Suprapubic skin (tissue), 4 donors: ENCODE measurements at regions not wholly inside any gene's neighbourhood (a gene's known extent, or its start where the extent isn't known, plus 50 kb on each side); places are given as distances from the start of the nearest gene placed in this dataset.

Source experiments
- DNase-seq, 2 donors: peaks; one replicate each; pipeline ENCODE4 v3.0.0-alpha.2; 2019; ENCODE audit warnings: low spot score in 2 of 2
- H3K27ac ChIP-seq: fragments of 200-600 bp; sonication (generic); one replicate; pipeline ENCODE4 v1.5.1; 2019
- H3K27me3 ChIP-seq: fragments of 200-600 bp; sonication (generic); one replicate; pipeline ENCODE4 v1.5.1; 2019
- H3K36me3 ChIP-seq: fragments of 200-600 bp; sonication (generic); one replicate; pipeline ENCODE4 v1.5.1; 2019
- H3K4me1 ChIP-seq: fragments of 200-600 bp; sonication (generic); one replicate; pipeline ENCODE4 v1.5.1; 2019
- H3K4me3 ChIP-seq: fragments of 200-600 bp; sonication (generic); one replicate; pipeline ENCODE4 v1.5.1; 2019; ENCODE audit warnings: mild to moderate bottlenecking
- H3K9me3 ChIP-seq: fragments of 200-600 bp; sonication (generic); one replicate; pipeline ENCODE4 v1.5.1; 2019
- EP300 ChIP-seq: sonication (generic); formaldehyde crosslinking; IDR thresholded peaks from one replicate; pipeline ENCODE4 v1.6.1; 2017; ENCODE audit warnings: antibody characterized with exemption
- POLR2A ChIP-seq, 2 donors: fragments of 450-650 bp; IDR thresholded peaks; one replicate each; pipeline ENCODE4 v1.6.1; 2017; ENCODE audit warnings: antibody characterized with exemption in 2 of 2, mild to moderate bottlenecking in 2 of 2, moderate library complexity in 2 of 2
- POLR2AphosphoS5 ChIP-seq, 3 donors: sonication (generic); formaldehyde crosslinking; IDR thresholded peaks; one replicate each; pipeline ENCODE4 v1.6.1; 2017; ENCODE audit warnings: antibody characterized with exemption in 3 of 3
- WGBS: methylation state at CpG from one replicate; pipeline ENCODE4 v1.1.5; 2018; 5-methylcytosine and 5-hydroxymethylcytosine counted together
- TF ChIP-seq, protein P1 (sequence below), 2 donors: fragments of 200-600 bp in 1 of 2; fragments of 450-650 bp in 1 of 2; sonication (generic) in 1 of 2; IDR thresholded peaks; one replicate each; pipeline ENCODE4 v1.5.1; 2016 to 2019; ENCODE audit warnings: antibody characterized with exemption in 2 of 2, mild to moderate bottlenecking in 1 of 2, moderate library complexity in 1 of 2

DNA sequence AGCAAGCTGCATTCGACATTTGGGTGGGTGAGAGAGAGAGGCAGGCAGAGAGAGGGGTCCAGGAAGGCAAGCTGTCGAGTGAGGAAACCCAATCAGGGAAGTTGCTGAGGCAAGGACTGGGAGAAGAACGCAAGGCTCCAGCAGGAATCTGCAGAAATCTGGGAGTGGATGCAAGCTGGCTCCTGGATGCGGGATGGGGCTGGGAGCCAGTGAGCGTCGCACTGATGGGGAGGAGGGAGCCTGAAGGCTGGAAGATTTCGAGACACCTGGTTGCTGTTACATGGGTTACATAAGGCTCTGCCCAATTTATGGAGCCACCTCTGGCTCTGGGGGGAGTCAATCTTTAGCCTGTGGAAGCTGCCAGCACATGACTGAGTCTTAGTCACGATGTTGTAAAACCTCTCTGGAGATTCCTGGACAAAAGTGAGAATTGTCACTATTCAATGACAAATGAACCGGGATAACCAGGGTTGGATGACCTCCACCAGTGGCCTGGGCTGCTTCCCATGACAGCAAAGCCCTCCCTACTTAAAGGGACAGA, 51.1 kb upstream of the ADRB1 start:
- no peaks in the 10 kb centered on the region for H3K36me3 ChIP-seq
- H3K27ac ChIP-seq: no peak overlapping the region
- peaks cover 16% of the 10 kb centered on the region for H3K4me1 ChIP-seq
- TF ChIP-seq, protein P1, sequence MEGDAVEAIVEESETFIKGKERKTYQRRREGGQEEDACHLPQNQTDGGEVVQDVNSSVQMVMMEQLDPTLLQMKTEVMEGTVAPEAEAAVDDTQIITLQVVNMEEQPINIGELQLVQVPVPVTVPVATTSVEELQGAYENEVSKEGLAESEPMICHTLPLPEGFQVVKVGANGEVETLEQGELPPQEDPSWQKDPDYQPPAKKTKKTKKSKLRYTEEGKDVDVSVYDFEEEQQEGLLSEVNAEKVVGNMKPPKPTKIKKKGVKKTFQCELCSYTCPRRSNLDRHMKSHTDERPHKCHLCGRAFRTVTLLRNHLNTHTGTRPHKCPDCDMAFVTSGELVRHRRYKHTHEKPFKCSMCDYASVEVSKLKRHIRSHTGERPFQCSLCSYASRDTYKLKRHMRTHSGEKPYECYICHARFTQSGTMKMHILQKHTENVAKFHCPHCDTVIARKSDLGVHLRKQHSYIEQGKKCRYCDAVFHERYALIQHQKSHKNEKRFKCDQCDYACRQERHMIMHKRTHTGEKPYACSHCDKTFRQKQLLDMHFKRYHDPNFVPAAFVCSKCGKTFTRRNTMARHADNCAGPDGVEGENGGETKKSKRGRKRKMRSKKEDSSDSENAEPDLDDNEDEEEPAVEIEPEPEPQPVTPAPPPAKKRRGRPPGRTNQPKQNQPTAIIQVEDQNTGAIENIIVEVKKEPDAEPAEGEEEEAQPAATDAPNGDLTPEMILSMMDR (IDR thresholded peaks at IDR 0.05): no peak
- no peak for TF ChIP-seq POLR2A (IDR thresholded peaks at IDR 0.05)
- no peak for TF ChIP-seq POLR2AphosphoS5 (IDR thresholded peaks at IDR 0.05)
- TF ChIP-seq EP300: no peak
- no peak overlapping the region for H3K4me3 ChIP-seq
- DNase-seq: no peak
- H3K9me3 ChIP-seq: no peaks in the 10 kb centered on the region
- no peaks in the 10 kb centered on the region for H3K27me3 ChIP-seq
- 29% methylated on average over 9 of the region's 9 CpGs for WGBS

DNA sequence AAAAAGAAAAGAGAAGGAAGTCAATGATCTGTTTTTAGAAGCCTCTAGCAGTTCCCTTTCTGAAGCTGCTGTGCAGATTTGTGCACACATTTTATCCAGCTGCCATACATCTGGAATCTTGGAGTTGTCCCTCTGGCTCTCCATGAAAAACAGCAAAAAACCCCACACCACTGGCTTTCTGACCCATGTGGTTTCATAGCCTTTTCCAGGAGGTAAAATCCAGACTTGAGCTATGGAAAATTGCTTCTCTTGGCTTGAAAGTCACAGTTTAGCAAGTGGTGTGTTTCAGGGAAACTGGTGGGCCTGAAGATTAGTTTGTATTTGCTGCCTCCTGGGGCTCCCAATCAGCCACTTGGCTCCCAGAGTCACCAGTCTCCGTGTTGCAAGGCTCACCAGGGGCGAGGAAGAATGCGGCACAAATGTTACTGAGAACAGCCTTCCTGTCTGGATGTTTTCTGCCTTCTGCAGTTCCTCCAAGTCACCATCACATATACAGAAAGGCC, 50.1 kb upstream of the ADRB1 start:
- H3K36me3 ChIP-seq: no peaks in the 10 kb centered on the region
- no peak for TF ChIP-seq POLR2AphosphoS5 (IDR thresholded peaks at IDR 0.05)
- no peak for TF ChIP-seq EP300
- no peak for TF ChIP-seq POLR2A (IDR thresholded peaks at IDR 0.05)
- TF ChIP-seq, protein P1 (IDR thresholded peaks at IDR 0.05): no peak
- H3K27ac ChIP-seq: peak overlapping the region; percentile 56
- no peak overlapping the region for H3K4me3 ChIP-seq
- WGBS: 79% methylated on average over 2 of the region's 3 CpGs
- no peaks in the 10 kb centered on the region for H3K9me3 ChIP-seq
- no peaks in the 10 kb centered on the region for H3K27me3 ChIP-seq
- no peak for DNase-seq
- peaks cover 16% of the 10 kb centered on the region for H3K4me1 ChIP-seq
